SK-N-SH (cell line): ENCODE measurements at regions not wholly inside any gene's neighbourhood (a gene's known extent, or its start where the extent isn't known, plus 50 kb on each side); places are given as distances from the start of the nearest gene placed in this dataset.

Source experiments
- CTCF ChIA-PET: fragments of 300-600, 350-600 bp; formaldehyde crosslinking; extraction: SDS; loops from one replicate; lab custom pipeline; 2021; lab: Yijun Ruan, JAX
- POLR2A ChIA-PET: fragments of 350-600 bp; sonication (Branson Sonifier 250); formaldehyde crosslinking; extraction: SDS; loops from one replicate; lab custom pipeline; 2020; ENCODE audit warnings: antibody characterized with exemption, inconsistent platforms; lab: Yijun Ruan, JAX
- DNase-seq: peaks from one replicate; pipeline ENCODE4 v3.0.0; 2012
- H2AFZ ChIP-seq: fragments of 200-600 bp; sonication (generic); 2 replicates; pipeline ENCODE4 v1.8.1; 2016; ENCODE audit warnings: antibody characterized with exemption, mild to moderate bottlenecking, low read depth
- H3F3A ChIP-seq: fragments of 200-600 bp; sonication (generic); replicated peaks from 2 replicates; pipeline ENCODE3; 2016; ENCODE audit warnings: antibody characterized with exemption, mild to moderate bottlenecking; ENCODE audit not compliant: insufficient read depth
- H3K27ac ChIP-seq, 2 experiments: fragments of 200-500 bp in 1 of 2; fragments of 200-600 bp in 1 of 2; sonication (Bioruptor generic) in 1 of 2; sonication (generic), shearing (Covaris generic) in 1 of 2; 2 replicates each; pipeline versions ENCODE4 v1.5.1 to v1.6.1; 2014 to 2016; ENCODE audit warnings: low read depth in 2 of 2, inconsistent platforms in 1 of 2, low read length in 1 of 2, mild to moderate bottlenecking in 1 of 2, mixed read lengths in 1 of 2
- H3K27me3 ChIP-seq: fragments of 200-600 bp; sonication (generic), shearing (Covaris generic); 2 replicates; pipeline ENCODE4 v1.6.1; 2016; ENCODE audit warnings: mixed run types; ENCODE audit not compliant: insufficient read depth
- H3K36me3 ChIP-seq, 2 experiments: fragments of 200-500 bp in 1 of 2; fragments of 200-600 bp in 1 of 2; sonication (Bioruptor generic) in 1 of 2; sonication (generic) in 1 of 2; replicated peaks in 1 of 2; 2 replicates each; pipeline versions ENCODE3 to v1.5.1; 2014 to 2016; ENCODE audit warnings: low read length in 1 of 2, mild to moderate bottlenecking in 1 of 2; ENCODE audit not compliant: insufficient read depth in 2 of 2, control insufficient read depth in 1 of 2
- H3K4me1 ChIP-seq, 2 experiments: fragments of 200-500 bp in 1 of 2; fragments of 200-600 bp in 1 of 2; sonication (Bioruptor generic) in 1 of 2; sonication (generic), shearing (Covaris generic) in 1 of 2; 2 replicates each; pipeline versions ENCODE4 v1.5.1 to v1.6.1; 2014 to 2016; ENCODE audit warnings: low read depth in 1 of 2, low read length in 1 of 2, mixed run types in 1 of 2; ENCODE audit not compliant: insufficient read depth in 2 of 2, control insufficient read depth in 1 of 2
- H3K4me2 ChIP-seq: fragments of 200-600 bp; sonication (generic), shearing (Covaris generic); 2 replicates; pipeline ENCODE4 v1.6.1; 2017; ENCODE audit warnings: mixed run types
- H3K4me3 ChIP-seq, 2 experiments: fragments of 200-500 bp in 1 of 2; fragments of 200-600 bp in 1 of 2; sonication (Bioruptor generic) in 1 of 2; sonication (generic), shearing (Covaris generic) in 1 of 2; 2 replicates each; pipeline versions ENCODE4 v1.5.1 to v1.8.1; 2014 to 2016; ENCODE audit warnings: low read depth in 2 of 2, inconsistent platforms in 1 of 2, low read length in 1 of 2, mild to moderate bottlenecking in 1 of 2, mixed read lengths in 1 of 2, moderate library complexity in 1 of 2
- H3K79me2 ChIP-seq: fragments of 200-600 bp; sonication (generic); 2 replicates; pipeline ENCODE4 v1.8.1; 2017; ENCODE audit warnings: mild to moderate bottlenecking; ENCODE audit not compliant: insufficient read depth
- H3K9ac ChIP-seq: fragments of 200-600 bp; sonication (generic); 2 replicates; pipeline ENCODE4 v1.6.1; 2017; ENCODE audit warnings: mixed run types
- H3K9me2 ChIP-seq: fragments of 200-600 bp; sonication (generic); 2 replicates; pipeline ENCODE4 v1.6.1; 2017; ENCODE audit warnings: mixed run types
- H3K9me3 ChIP-seq: fragments of 200-600 bp; sonication (generic); 2 replicates; pipeline ENCODE4 v1.6.1; 2017; ENCODE audit warnings: mixed run types, mild to moderate bottlenecking, moderate library complexity
- H4K20me1 ChIP-seq: fragments of 200-600 bp; sonication (generic); 2 replicates; pipeline ENCODE4 v1.6.1; 2017; ENCODE audit warnings: mild to moderate bottlenecking, mixed run types; ENCODE audit not compliant: insufficient read depth
- EP300 ChIP-seq, 2 experiments: IDR thresholded peaks; 2 replicates each; pipeline versions ENCODE4 v1.4.0 to v1.6.1; 2012; ENCODE audit warnings: borderline replicate concordance in 1 of 2, low read depth in 1 of 2, low read length in 1 of 2
- FOXJ3 ChIP-seq: sonication (generic); formaldehyde crosslinking; IDR thresholded peaks from 2 replicates; pipeline ENCODE4 v1.5.1; 2020; ENCODE audit warnings: mild to moderate bottlenecking, missing genetic modification reagents
- FOXM1 ChIP-seq: IDR thresholded peaks from 2 replicates; pipeline ENCODE4 v1.4.0; 2012; ENCODE audit warnings: low read depth, mild to moderate bottlenecking
- GABPA ChIP-seq: IDR thresholded peaks from 2 replicates; pipeline ENCODE4 v1.4.0; 2012; ENCODE audit warnings: low read depth, mild to moderate bottlenecking
- GATA2 ChIP-seq: sonication (generic); formaldehyde crosslinking; IDR thresholded peaks from 2 replicates; pipeline ENCODE4 v1.5.0; 2020; ENCODE audit warnings: mild to moderate bottlenecking, missing genetic modification reagents
- JUND ChIP-seq: IDR thresholded peaks from 2 replicates; pipeline ENCODE4 v1.4.0; 2012
- NFIC ChIP-seq: IDR thresholded peaks from 2 replicates; pipeline ENCODE4 v1.4.0; 2012; ENCODE audit warnings: borderline replicate concordance
- NRF1 ChIP-seq: IDR thresholded peaks from 2 replicates; pipeline ENCODE4 v1.6.1; 2012; ENCODE audit warnings: low read depth, mild to moderate bottlenecking, low read length
- POLR2AphosphoS5 ChIP-seq: IDR thresholded peaks from 2 replicates; pipeline ENCODE4 v1.6.1; 2012; ENCODE audit warnings: low read depth, low read length
- RAD21 ChIP-seq: IDR thresholded peaks from 2 replicates; pipeline ENCODE4 v1.6.1; 2012; ENCODE audit warnings: mild to moderate bottlenecking, low read length
- RCOR1 ChIP-seq: fragments of 150-350 bp; IDR thresholded peaks from 2 replicates; pipeline ENCODE4 v1.6.1; 2017; ENCODE audit warnings: antibody characterized with exemption, low read length
- RXRA ChIP-seq: IDR thresholded peaks from 2 replicates; pipeline ENCODE4 v1.4.0; 2012; ENCODE audit warnings: low read depth, mild to moderate bottlenecking, borderline replicate concordance
- TCF12 ChIP-seq: IDR thresholded peaks from 2 replicates; pipeline ENCODE4 v1.4.0; 2012
- YY1 ChIP-seq: IDR thresholded peaks from 2 replicates; pipeline ENCODE4 v1.4.0; 2012; ENCODE audit warnings: low read depth, mild to moderate bottlenecking
- whole genome bisulfite sequencing: methylation state at CpG from one replicate; pipeline ENCODE4 v1.1.6; 2017; ENCODE audit warnings: low lambda C conversion rate; 5-methylcytosine and 5-hydroxymethylcytosine counted together
- TF ChIP-seq, protein P1 (sequence below): fragments of 150-350 bp; IDR thresholded peaks from 2 replicates; pipeline ENCODE4 v1.6.1; 2017; ENCODE audit warnings: antibody characterized with exemption, low read length, low read depth, borderline replicate concordance
- TF ChIP-seq, protein P2 (sequence below): fragments of 150-350 bp; IDR thresholded peaks from 2 replicates; pipeline ENCODE4 v1.6.1; 2016; ENCODE audit warnings: mild to moderate bottlenecking, low read depth, low read length
- TF ChIP-seq, protein P3 (sequence below): IDR thresholded peaks from 2 replicates; pipeline ENCODE4 v1.4.0; 2012; ENCODE audit warnings: low read depth
- TF ChIP-seq, protein P4 (sequence below): IDR thresholded peaks from 2 replicates; pipeline ENCODE4 v1.6.1; 2012; ENCODE audit warnings: mild to moderate bottlenecking, low read depth, low read length, moderate library complexity

DNA sequence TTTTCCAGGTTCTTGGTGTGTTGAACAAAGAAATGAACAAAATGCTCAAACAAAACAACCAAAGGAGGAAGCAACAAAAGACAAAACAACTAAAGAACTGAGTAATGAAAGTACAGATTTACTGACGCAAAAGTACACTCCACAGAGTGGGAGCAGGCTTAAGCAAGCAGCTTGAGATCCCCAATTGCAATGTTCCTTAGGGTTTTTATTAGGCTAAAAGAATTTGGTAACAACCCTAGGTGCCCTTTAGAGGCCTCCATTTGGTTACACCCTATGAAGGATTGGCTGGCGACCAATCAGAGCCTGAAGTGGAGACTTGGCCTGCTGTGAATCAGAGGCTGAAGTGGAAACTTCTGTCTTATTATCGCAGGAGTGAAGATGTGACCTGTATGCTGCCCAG is 243.4 kb upstream of the ATP10A start:
- Histone ChIP-seq H3K4me3 (no peak overlapping the region), H3K36me3 (no peaks in the 10 kb centered on the region), H3K4me2 (no peak overlapping the region), H2AFZ (no peak overlapping the region), H3K27me3 (no peaks in the 10 kb centered on the region), H3K79me2 (no peaks in the 10 kb centered on the region), H4K20me1 (no peaks in the 10 kb centered on the region), H3K9me3 (no peaks in the 10 kb centered on the region; the same call in 1 of the 2 replicates), H3K9ac (no peak overlapping the region), H3K4me1 (no peaks in the 10 kb centered on the region), H3F3A (no peaks in the 10 kb centered on the region), H3K27ac (no peak overlapping the region), H3K9me2 (no peaks in the 10 kb centered on the region)
- ChIA-PET CTCF (interaction anchor here (1.0 kb wide), 1 partner anchor 12 kb away, joined by 3 read pairs; no protein-coding TSS in a partner anchor), POLR2A (no interaction called here)
- TF ChIP-seq POLR2AphosphoS5 (no peak), EP300 (IDR thresholded peaks at IDR 0.05; ENCODE audit: borderline replicate concordance in 1 of 2, low read depth in 1 of 2, low read length in 1 of 2) (no peak), RCOR1 (no peak), NFIC (no peak), GATA2 (no peak), RAD21 (no peak), GABPA (no peak)
- TF ChIP-seq, protein P1, sequence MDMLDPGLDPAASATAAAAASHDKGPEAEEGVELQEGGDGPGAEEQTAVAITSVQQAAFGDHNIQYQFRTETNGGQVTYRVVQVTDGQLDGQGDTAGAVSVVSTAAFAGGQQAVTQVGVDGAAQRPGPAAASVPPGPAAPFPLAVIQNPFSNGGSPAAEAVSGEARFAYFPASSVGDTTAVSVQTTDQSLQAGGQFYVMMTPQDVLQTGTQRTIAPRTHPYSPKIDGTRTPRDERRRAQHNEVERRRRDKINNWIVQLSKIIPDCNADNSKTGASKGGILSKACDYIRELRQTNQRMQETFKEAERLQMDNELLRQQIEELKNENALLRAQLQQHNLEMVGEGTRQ = no peak
- TF ChIP-seq, protein P2, sequence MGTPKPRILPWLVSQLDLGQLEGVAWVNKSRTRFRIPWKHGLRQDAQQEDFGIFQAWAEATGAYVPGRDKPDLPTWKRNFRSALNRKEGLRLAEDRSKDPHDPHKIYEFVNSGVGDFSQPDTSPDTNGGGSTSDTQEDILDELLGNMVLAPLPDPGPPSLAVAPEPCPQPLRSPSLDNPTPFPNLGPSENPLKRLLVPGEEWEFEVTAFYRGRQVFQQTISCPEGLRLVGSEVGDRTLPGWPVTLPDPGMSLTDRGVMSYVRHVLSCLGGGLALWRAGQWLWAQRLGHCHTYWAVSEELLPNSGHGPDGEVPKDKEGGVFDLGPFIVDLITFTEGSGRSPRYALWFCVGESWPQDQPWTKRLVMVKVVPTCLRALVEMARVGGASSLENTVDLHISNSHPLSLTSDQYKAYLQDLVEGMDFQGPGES = no peak
- TF ChIP-seq, protein P3, sequence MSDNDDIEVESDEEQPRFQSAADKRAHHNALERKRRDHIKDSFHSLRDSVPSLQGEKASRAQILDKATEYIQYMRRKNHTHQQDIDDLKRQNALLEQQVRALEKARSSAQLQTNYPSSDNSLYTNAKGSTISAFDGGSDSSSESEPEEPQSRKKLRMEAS = no peak
- DNase-seq = no peak
- 40% methylated on average over 3 of the region's 3 CpGs for WGBS

DNA sequence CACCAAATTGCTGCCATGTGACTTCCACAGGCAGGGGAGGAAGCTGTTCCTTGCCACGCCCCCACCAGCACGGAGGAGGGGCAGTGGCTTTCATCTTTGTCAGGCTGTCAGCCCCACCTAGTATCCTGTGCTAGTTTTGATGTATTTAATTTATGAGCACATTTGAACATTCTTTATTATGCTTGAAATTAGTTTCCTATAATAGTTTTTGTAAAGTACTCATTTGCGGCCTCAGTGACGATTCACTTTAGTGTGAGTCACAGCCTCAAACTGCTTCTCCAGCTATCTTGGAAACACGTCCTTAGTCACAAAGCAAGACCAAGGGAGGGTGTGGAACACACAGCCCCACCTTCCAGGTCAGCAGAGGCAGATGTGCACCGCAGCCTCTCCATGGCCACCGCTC is 239.9 kb upstream of the ATP10A start:
- Histone ChIP-seq H3K79me2 (no peaks in the 10 kb centered on the region), H3F3A (no peaks in the 10 kb centered on the region), H3K9ac (no peak overlapping the region), H3K36me3 (no peaks in the 10 kb centered on the region), H3K4me3 (no peak overlapping the region), H4K20me1 (no peaks in the 10 kb centered on the region), H2AFZ (no peak overlapping the region), H3K9me2 (no peaks in the 10 kb centered on the region), H3K4me2 (no peak overlapping the region), H3K27me3 (no peaks in the 10 kb centered on the region), H3K27ac (no peak overlapping the region), H3K4me1 (no peaks in the 10 kb centered on the region), H3K9me3 (no peaks in the 10 kb centered on the region; the same call in 1 of the 2 replicates)
- ChIA-PET POLR2A (no interaction called here), CTCF (interaction anchor here (1.3 to 1.6 kb wide), 3 partner anchors 8 to 393 kb away, joined by 3 to 4 read pairs (median 4); no protein-coding TSS in a partner anchor)
- DNase-seq = no peak
- WGBS = 53% methylated on average over 7 of the region's 7 CpGs
- TF ChIP-seq FOXM1 (no peak), YY1 (no peak), TCF12 (no peak), RCOR1 (no peak), FOXJ3 (CRISPR knock-in tag) (no peak), NRF1 (no peak), JUND (no peak), POLR2AphosphoS5 (no peak), GATA2 (no peak), RXRA (no peak)
- TF ChIP-seq, protein P2 = no peak
- TF ChIP-seq, protein P3 = no peak
- TF ChIP-seq, protein P4, sequence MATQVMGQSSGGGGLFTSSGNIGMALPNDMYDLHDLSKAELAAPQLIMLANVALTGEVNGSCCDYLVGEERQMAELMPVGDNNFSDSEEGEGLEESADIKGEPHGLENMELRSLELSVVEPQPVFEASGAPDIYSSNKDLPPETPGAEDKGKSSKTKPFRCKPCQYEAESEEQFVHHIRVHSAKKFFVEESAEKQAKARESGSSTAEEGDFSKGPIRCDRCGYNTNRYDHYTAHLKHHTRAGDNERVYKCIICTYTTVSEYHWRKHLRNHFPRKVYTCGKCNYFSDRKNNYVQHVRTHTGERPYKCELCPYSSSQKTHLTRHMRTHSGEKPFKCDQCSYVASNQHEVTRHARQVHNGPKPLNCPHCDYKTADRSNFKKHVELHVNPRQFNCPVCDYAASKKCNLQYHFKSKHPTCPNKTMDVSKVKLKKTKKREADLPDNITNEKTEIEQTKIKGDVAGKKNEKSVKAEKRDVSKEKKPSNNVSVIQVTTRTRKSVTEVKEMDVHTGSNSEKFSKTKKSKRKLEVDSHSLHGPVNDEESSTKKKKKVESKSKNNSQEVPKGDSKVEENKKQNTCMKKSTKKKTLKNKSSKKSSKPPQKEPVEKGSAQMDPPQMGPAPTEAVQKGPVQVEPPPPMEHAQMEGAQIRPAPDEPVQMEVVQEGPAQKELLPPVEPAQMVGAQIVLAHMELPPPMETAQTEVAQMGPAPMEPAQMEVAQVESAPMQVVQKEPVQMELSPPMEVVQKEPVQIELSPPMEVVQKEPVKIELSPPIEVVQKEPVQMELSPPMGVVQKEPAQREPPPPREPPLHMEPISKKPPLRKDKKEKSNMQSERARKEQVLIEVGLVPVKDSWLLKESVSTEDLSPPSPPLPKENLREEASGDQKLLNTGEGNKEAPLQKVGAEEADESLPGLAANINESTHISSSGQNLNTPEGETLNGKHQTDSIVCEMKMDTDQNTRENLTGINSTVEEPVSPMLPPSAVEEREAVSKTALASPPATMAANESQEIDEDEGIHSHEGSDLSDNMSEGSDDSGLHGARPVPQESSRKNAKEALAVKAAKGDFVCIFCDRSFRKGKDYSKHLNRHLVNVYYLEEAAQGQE = no peak
- TF ChIP-seq, protein P1 = no peak
